Right atrium auricular region (tissue), 2 donors: ENCODE measurements at regions not wholly inside any gene's neighbourhood (a gene's known extent, or its start where the extent isn't known, plus 50 kb on each side); places are given as distances from the start of the nearest gene placed in this dataset.

Experiments
- DNase-seq: peaks from one replicate; pipeline ENCODE4 v3.0.0-alpha.2; 2019; ENCODE audit warnings: low spot score
- H3K27ac ChIP-seq, 2 donors: fragments of 200-600 bp; sonication (generic); 1 replicate in 1 of 2; 2 replicates in 1 of 2; pipeline ENCODE4 v1.5.1; 2016 to 2019
- H3K27me3 ChIP-seq, 2 donors: fragments of 200-600 bp; sonication (generic); one replicate each; pipeline versions ENCODE4 v1.5.1 to v1.6.0; 2017 to 2019
- H3K36me3 ChIP-seq: fragments of 200-600 bp; sonication (generic); one replicate; pipeline ENCODE4 v1.5.1; 2016
- H3K4me1 ChIP-seq, 2 donors: fragments of 200-600 bp; sonication (generic); one replicate each; pipeline versions ENCODE4 v1.5.1 to v1.6.0; 2017 to 2019
- H3K4me3 ChIP-seq, 2 donors: fragments of 200-600 bp; sonication (generic); 1 replicate in 1 of 2; 2 replicates in 1 of 2; pipeline ENCODE4 v1.5.1; 2017 to 2019; ENCODE audit warnings: mild to moderate bottlenecking in 1 of 2, moderate library complexity in 1 of 2
- H3K9me3 ChIP-seq, 2 donors: fragments of 200-600 bp; sonication (generic); one replicate each; pipeline ENCODE4 v1.5.1; 2019
- CTCF ChIP-seq, 2 donors: fragments of 200-600 bp; sonication (generic); IDR thresholded peaks; one replicate each; pipeline ENCODE4 v1.5.1; 2019; ENCODE audit warnings: antibody characterized with exemption in 2 of 2

- Histone ChIP-seq H3K4me3 (no peak overlapping the region), H3K36me3 (no peaks in the 10 kb centered on the region), H3K27me3 (no peaks in the 10 kb centered on the region), H3K4me1 (peaks cover 0 to 20% of the 10 kb centered on the region in 2 donors), H3K9me3 (no peaks in the 10 kb centered on the region), H3K27ac (no peak overlapping the region)
- no peak for DNase-seq
- no peak for TF ChIP-seq CTCF (IDR thresholded peaks at IDR 0.05)
These were observed 220.9 kb upstream of the JUN start for GRCh38 chr1:59004755-59005154.

- H3K36me3 ChIP-seq: no peaks in the 10 kb centered on the region
- H3K27ac ChIP-seq: no peak overlapping the region
- no peak for DNase-seq
- H3K27me3 ChIP-seq: no peaks in the 10 kb centered on the region
- TF ChIP-seq CTCF (IDR thresholded peaks at IDR 0.05): no peak
- no peaks in the 10 kb centered on the region for H3K9me3 ChIP-seq
- peaks cover 0 to 20% of the 10 kb centered on the region in 2 donors for H3K4me1 ChIP-seq
- no peak overlapping the region for H3K4me3 ChIP-seq
These were observed 221.8 kb upstream of the JUN start for GRCh38 chr1:59005491-59006288.

DNA sequence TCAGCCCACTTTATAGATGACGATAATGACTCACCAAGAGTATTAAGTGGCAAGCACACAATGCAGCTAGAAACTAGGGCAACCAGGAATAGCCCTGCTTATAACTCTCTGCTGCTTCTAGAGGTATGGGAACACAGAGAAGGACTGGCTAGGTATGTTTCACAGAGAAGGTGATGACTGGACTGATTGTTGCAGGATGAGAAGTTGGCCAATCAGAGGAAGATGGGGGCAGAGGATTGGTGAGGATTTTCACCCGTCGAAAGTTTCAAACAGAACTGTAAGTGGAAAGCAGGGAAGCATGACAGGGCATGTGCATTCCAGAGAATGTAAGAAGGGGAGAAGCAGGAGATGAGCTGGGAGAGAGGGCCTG lies 222.4 kb upstream of the JUN start:
- H3K4me3 ChIP-seq: no peak overlapping the region
- H3K9me3 ChIP-seq: no peaks in the 10 kb centered on the region
- no peaks in the 10 kb centered on the region for H3K36me3 ChIP-seq
- no peak for DNase-seq
- H3K27ac ChIP-seq: no peak overlapping the region
- no peak for TF ChIP-seq CTCF (IDR thresholded peaks at IDR 0.05)
- H3K4me1 ChIP-seq: peaks cover 0 to 20% of the 10 kb centered on the region in 2 donors
- H3K27me3 ChIP-seq: no peaks in the 10 kb centered on the region

DNA sequence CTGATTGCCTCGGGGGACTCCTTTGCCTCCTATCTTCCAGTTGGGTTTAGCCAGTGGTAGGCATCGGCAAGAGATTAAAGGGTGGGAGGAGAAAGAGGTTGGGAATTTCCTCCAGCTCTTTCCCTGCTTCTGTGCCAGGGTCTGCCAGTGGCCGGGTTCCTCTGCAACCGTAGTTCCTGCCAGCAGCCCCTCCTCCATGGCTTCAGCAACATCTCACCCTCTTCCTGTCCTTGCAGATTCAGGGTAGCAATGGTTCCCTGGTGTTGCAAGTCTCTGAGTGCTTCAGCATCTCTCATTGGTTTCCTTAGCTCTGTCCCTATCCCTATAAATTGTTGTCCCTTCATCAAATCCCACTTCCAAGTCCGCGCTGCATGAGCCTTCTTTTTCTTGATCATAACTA lies 223.1 kb upstream of the JUN start:
- Histone ChIP-seq H3K27me3 (no peaks in the 10 kb centered on the region), H3K9me3 (no peaks in the 10 kb centered on the region), H3K27ac (no peak overlapping the region), H3K36me3 (no peaks in the 10 kb centered on the region), H3K4me1 (peaks cover 0 to 20% of the 10 kb centered on the region in 2 donors), H3K4me3 (no peak overlapping the region)
- no peak for DNase-seq
- no peak for TF ChIP-seq CTCF (IDR thresholded peaks at IDR 0.05)

DNA sequence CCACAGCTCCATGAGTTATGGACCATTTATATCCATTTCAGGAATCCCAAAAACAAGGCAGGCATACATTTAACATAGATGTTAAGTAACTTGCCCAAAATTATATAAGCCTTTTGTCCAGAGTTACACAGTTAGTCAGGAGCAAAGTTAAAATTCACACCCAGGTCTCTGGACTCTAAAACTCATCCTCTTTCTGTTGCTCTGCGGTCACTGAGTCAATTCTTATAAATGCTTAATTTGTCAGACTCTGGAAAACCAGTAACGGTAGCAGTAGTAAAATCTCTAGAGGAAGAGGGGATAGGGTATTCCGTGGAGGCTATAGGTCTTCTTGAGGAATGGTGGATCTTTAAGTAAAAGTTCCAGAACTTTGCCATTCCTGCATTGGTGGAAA lies 223.6 kb upstream of the JUN start:
- no peaks in the 10 kb centered on the region for H3K9me3 ChIP-seq
- no peak overlapping the region for H3K27ac ChIP-seq
- DNase-seq: no peak
- H3K4me3 ChIP-seq: no peak overlapping the region
- peaks cover 0 to 20% of the 10 kb centered on the region in 2 donors for H3K4me1 ChIP-seq
- no peaks in the 10 kb centered on the region for H3K27me3 ChIP-seq
- H3K36me3 ChIP-seq: no peaks in the 10 kb centered on the region
- no peak for TF ChIP-seq CTCF (IDR thresholded peaks at IDR 0.05)
